ENCODE measurements at regions not wholly inside any gene's neighbourhood (a gene's known extent, or its start where the extent isn't known, plus 50 kb on each side); places are given as distances from the start of the nearest gene placed in this dataset.
"Not testable (repeated sequence)": the region's sequence is repeated elsewhere in the genome, so short reads cannot be mapped to it uniquely, and the experiment has no call there.

DNA sequence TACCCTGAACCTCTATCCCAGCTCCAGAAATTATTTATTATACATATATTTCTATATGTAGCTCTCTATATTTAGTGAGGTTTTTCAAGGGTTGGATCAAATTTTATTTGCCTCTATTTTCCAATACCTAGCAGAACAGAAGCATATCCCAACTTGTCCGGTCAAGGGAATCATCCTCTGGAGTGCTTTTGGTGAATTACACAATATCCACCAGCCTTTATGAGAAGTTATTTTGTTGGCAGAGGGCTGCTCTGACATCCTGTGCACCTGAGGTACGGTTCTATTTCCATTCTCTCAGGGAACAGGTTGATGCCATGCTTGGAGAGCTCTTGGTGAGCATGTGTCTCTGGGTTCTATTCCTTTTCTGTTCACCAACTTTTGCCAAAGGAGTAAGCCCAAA is 1056.4 kb downstream of the GALC start:
- no peak overlapping the region for H3K27ac ChIP-seq (ENCODE audit: low read length)
- no peaks in the 10 kb centered on the region for H3K36me3 ChIP-seq (ENCODE audit: control insufficient read depth, insufficient read depth, low read length)
- no CpG with 5 or more reads among the region's 2 CpGs for WGBS (ENCODE audit: insufficient coverage, low lambda C conversion rate)
- DNase-seq = no peak
- no peak overlapping the region for H3K4me3 ChIP-seq (ENCODE audit: low read length)
- H3K27me3 ChIP-seq (ENCODE audit: control insufficient read depth, insufficient read depth, low read length) = no peaks in the 10 kb centered on the region
- H3K4me1 ChIP-seq (ENCODE audit: control insufficient read depth, insufficient read depth, low read length) = no peaks in the 10 kb centered on the region
- no peaks in the 10 kb centered on the region for H3K9me3 ChIP-seq (ENCODE audit: control insufficient read depth, low read depth, low read length)

DNA sequence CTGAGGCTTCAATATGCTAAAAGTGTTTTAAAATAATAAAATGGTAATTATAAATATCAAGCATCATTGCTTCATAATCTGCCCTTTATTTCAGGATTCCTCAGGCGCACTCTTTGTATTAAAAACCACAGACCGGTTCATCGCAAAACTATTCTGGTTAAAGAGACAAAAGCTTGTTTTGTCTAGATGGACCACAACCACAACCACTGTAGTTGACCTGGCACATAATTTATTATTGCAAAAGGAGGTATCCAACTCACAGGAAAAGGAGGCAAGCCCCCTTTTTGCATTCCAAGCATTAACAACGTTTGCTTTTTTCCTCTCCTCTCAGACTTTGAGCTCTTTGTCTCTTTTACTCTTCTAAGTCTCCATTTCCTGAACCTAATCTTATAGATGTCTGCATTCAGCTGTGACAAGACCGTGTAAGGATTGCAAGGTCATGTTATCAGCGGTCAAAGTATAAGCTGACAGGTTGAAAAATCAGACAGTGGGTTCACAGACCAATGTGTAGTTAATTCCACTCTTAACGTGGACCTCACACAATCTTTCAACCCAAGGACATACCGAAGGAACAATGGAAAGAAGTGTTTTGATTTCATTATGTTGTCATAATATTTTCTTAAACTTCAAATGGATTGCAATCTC is 1057.6 kb downstream of the GALC start:
- no peaks in the 10 kb centered on the region for H3K36me3 ChIP-seq (ENCODE audit: control insufficient read depth, insufficient read depth, low read length)
- peak; percentile 49 to 81 for DNase-seq
- H3K4me3 ChIP-seq (ENCODE audit: low read length) = no peak overlapping the region
- H3K9me3 ChIP-seq (ENCODE audit: control insufficient read depth, low read depth, low read length) = no peaks in the 10 kb centered on the region
- H3K27me3 ChIP-seq (ENCODE audit: control insufficient read depth, insufficient read depth, low read length) = no peaks in the 10 kb centered on the region
- no peak overlapping the region for H3K27ac ChIP-seq (ENCODE audit: low read length)
- WGBS (ENCODE audit: insufficient coverage, low lambda C conversion rate) = 54% methylated on average over 4 of the region's 8 CpGs
- H3K4me1 ChIP-seq (ENCODE audit: control insufficient read depth, insufficient read depth, low read length) = no peaks in the 10 kb centered on the region

DNA sequence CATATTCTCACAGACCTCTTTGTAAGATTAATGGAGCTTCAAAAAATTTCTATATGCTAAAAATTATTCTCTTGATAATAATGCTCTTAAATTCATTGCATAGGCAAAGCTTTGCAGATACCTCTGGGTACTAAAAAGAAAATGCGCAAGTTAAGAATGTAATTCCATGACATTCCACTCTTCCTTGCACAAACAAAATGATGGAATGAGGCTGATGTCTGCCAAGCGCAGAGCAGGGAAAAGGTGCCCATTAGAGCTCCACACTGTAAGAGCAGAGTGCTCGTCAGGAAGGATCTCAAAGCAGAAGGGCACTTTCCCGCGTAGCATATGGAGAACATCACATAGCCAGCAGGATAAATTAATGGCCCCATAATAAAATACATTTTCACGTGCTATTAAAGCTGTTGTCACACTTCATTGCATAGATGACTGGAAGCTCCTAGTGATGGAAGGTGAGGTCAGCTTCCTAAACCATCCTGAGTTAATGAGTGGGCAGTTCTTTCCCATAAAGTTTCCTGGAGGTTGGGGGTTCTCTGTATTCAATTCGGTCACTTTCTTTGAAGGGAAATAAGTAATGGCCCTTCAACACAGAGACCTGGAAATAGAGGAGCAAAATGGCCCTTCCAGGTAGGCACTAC is 1058.9 kb downstream of the GALC start:
- H3K27ac ChIP-seq (ENCODE audit: low read length) = no peak overlapping the region
- no peak for DNase-seq
- H3K36me3 ChIP-seq (ENCODE audit: control insufficient read depth, insufficient read depth, low read length) = no peaks in the 10 kb centered on the region
- no peak overlapping the region for H3K4me3 ChIP-seq (ENCODE audit: low read length)
- H3K27me3 ChIP-seq (ENCODE audit: control insufficient read depth, insufficient read depth, low read length) = no peaks in the 10 kb centered on the region
- no peaks in the 10 kb centered on the region for H3K9me3 ChIP-seq (ENCODE audit: control insufficient read depth, low read depth, low read length)
- WGBS (ENCODE audit: insufficient coverage, low lambda C conversion rate) = 100% methylated on average over 3 of the region's 7 CpGs
- H3K4me1 ChIP-seq (ENCODE audit: control insufficient read depth, insufficient read depth, low read length) = no peaks in the 10 kb centered on the region

DNA sequence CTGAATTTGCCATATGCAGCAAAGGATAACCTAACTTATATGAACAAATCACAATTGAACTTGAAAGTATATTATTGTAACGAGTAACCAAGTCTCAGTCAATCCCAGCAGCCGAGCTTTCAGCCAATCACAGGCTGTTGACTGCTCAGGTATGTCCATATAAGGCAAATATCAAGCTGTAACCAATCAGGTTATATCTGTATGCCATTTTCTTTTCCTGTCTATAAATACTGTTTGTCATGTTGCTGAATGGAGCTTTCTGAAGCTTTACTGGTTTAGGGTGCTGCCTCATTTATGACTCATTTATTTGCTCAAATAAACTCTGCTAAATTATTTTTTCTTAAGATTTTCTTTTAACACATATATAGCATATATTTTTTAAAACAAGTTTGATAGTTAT is 1059.5 kb downstream of the GALC start:
- DNase-seq = no peak
- Histone ChIP-seq H3K9me3 (ENCODE audit: control insufficient read depth, low read depth, low read length) (no peaks in the 10 kb centered on the region), H3K4me1 (ENCODE audit: control insufficient read depth, insufficient read depth, low read length) (no peaks in the 10 kb centered on the region), H3K27ac (ENCODE audit: low read length) (no peak overlapping the region), H3K4me3 (ENCODE audit: low read length) (no peak overlapping the region), H3K36me3 (ENCODE audit: control insufficient read depth, insufficient read depth, low read length) (no peaks in the 10 kb centered on the region), H3K27me3 (ENCODE audit: control insufficient read depth, insufficient read depth, low read length) (no peaks in the 10 kb centered on the region)
- 100% methylated on average over 2 of the region's 2 CpGs for WGBS (ENCODE audit: insufficient coverage, low lambda C conversion rate)

DNA sequence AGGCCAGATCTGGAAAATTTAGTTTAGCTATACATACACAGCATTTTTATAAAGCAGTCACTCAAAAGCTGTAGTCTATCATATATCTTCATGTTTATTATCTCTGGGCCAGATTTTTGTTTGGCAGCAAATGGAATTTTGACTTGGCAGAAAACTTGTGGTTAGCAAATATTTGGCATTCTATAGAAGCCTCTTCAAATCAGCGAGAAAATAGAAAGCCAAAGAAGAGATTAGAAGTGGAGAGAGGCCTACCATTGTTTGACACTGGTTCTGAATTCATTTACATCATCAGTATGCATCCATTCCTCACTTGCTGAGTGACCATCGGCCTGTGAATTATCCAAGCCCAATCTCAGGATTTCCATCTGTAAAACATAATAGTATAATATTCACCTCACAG is 1077.6 kb downstream of the GALC start:
- no peak for DNase-seq
- no CpG with 5 or more reads among the region's 2 CpGs for WGBS (ENCODE audit: insufficient coverage, low lambda C conversion rate)
- H3K36me3 ChIP-seq (ENCODE audit: control insufficient read depth, insufficient read depth, low read length) = no peaks in the 10 kb centered on the region
- H3K9me3 ChIP-seq (ENCODE audit: control insufficient read depth, low read depth, low read length) = no peaks in the 10 kb centered on the region
- no peak overlapping the region for H3K4me3 ChIP-seq (ENCODE audit: low read length)
- no peaks in the 10 kb centered on the region for H3K27me3 ChIP-seq (ENCODE audit: control insufficient read depth, insufficient read depth, low read length)
- no peaks in the 10 kb centered on the region for H3K4me1 ChIP-seq (ENCODE audit: control insufficient read depth, insufficient read depth, low read length)
- no peak overlapping the region for H3K27ac ChIP-seq (ENCODE audit: low read length)

DNA sequence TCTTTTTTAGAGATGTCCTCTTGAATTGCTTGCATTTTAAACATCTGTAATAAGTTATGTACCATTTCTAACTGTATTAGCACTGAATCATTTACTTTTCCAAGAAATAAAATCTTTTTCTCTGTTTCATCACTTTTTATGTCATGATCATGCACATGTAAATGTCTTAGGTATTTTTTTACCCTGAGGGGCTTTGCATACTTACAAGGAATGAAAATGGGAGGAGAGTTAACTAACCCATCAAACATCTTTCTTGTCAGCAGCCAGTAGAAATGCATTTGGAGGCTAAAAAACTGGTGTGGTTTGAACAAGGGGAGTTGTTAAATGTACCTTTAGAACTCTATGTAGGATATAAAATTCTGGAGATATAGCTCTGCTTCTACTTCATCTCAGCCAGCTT is 1080.3 kb downstream of the GALC start:
- Histone ChIP-seq H3K36me3 (ENCODE audit: control insufficient read depth, insufficient read depth, low read length) (no peaks in the 10 kb centered on the region), H3K4me3 (ENCODE audit: low read length) (no peak overlapping the region), H3K9me3 (ENCODE audit: control insufficient read depth, low read depth, low read length) (no peaks in the 10 kb centered on the region), H3K27me3 (ENCODE audit: control insufficient read depth, insufficient read depth, low read length) (no peaks in the 10 kb centered on the region), H3K27ac (ENCODE audit: low read length) (no peak overlapping the region), H3K4me1 (ENCODE audit: control insufficient read depth, insufficient read depth, low read length) (no peaks in the 10 kb centered on the region)
- DNase-seq = no peak

DNA sequence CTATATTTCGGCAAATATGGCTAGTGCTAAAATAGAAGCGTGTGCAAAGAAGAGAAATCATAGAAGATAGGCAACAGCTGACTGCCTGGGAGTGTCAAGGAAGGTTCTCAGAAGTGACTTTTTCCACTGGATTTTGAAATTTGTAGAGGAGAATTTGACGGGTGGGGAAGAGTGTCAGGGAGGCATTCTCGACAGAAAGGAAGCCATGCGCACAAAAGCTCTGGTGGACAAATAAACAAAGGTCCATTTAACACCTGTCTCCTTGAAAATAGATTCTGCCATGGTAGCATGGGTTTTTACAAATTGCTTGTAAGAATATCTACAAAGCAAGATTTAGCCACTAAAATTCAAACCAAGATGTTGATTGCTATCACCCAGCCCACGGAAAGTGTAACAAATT is 1081.5 kb downstream of the GALC start:
- Histone ChIP-seq H3K27me3 (ENCODE audit: control insufficient read depth, insufficient read depth, low read length) (no peaks in the 10 kb centered on the region), H3K36me3 (ENCODE audit: control insufficient read depth, insufficient read depth, low read length) (no peaks in the 10 kb centered on the region), H3K9me3 (ENCODE audit: control insufficient read depth, low read depth, low read length) (no peaks in the 10 kb centered on the region), H3K4me3 (ENCODE audit: low read length) (no peak overlapping the region), H3K27ac (ENCODE audit: low read length) (no peak overlapping the region), H3K4me1 (ENCODE audit: control insufficient read depth, insufficient read depth, low read length) (no peaks in the 10 kb centered on the region)
- WGBS (ENCODE audit: insufficient coverage, low lambda C conversion rate) = 100% methylated on average over 1 of the region's 6 CpGs
- no peak for DNase-seq

DNA sequence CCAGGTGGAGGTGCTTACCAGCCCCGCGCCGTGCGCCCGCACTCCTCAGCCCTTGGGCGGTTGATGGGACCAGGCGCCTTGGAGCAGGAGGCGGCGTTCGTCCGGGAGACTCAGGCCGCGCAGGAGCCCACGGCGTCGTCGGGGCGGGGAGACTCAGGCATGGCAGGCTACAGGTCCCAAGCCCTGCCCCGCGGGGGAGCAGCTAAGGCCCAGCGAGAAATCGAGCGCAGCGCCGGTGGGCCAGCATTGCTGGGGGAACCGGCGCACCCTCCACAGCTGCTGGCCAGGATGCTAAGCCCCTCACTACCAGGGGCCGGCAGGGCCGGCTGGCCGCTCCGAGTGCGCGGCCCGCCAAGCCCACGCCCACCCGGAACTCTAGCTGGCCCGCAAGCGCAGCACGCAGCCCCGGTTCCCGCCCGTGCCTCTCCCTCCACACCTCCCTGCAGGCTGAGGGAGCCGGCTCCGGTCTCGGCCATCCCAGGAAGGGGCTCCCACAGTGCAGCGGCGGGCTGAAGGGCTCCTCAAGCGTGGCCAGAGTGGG is 1087.5 kb downstream of the GALC start:
- not testable (repeated sequence) for H3K27ac ChIP-seq (ENCODE audit: low read length); H3K4me1 ChIP-seq (ENCODE audit: control insufficient read depth, insufficient read depth, low read length); H3K36me3 ChIP-seq (ENCODE audit: control insufficient read depth, insufficient read depth, low read length); H3K27me3 ChIP-seq (ENCODE audit: control insufficient read depth, insufficient read depth, low read length); H3K4me3 ChIP-seq (ENCODE audit: low read length); DNase-seq; H3K9me3 ChIP-seq (ENCODE audit: control insufficient read depth, low read depth, low read length)
- WGBS (ENCODE audit: insufficient coverage, low lambda C conversion rate) = no CpG with 5 or more reads among the region's 48 CpGs

DNA sequence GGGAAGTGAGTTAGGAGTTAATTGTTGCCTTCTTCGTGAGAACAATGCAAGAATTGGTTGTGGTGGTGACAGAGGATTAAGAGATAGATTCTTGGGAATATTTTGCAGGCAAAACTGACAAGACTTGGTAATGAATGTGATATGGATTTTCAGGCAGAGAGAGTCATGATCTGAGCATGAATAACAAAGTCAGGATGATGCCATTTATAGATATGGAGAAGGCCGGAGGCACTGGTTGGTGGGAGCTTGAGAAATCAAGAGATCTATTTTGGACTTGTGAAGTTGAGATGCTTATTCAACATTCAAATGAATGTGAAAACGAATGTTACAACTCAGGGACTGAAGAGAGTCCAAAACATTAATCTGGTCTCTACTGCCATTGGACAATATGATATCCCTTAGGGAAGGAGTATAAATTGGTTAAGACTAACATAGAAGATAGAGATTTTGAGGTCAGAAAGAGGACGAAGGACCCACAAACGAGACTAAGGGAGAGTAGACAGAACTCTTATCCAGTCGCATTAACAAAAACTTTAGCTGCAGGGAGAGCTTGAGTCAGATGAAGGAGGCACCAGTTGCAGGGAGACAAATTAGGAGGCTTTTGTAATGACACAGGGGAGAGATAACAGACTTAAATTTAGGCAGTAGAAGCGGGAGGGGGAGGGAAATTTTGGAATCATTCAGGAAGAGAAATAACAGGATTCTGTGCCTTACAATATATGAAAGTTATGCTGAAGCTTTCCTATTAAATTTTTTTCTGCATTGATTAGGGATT is 1090.6 kb downstream of the GALC start:
- H3K27ac ChIP-seq (ENCODE audit: low read length) = no peak overlapping the region
- no peaks in the 10 kb centered on the region for H3K27me3 ChIP-seq (ENCODE audit: control insufficient read depth, insufficient read depth, low read length)
- DNase-seq = no peak
- H3K36me3 ChIP-seq (ENCODE audit: control insufficient read depth, insufficient read depth, low read length) = no peaks in the 10 kb centered on the region
- 86% methylated on average over 4 of the region's 7 CpGs for WGBS (ENCODE audit: insufficient coverage, low lambda C conversion rate)
- no peaks in the 10 kb centered on the region for H3K4me1 ChIP-seq (ENCODE audit: control insufficient read depth, insufficient read depth, low read length)
- H3K4me3 ChIP-seq (ENCODE audit: low read length) = no peak overlapping the region
- H3K9me3 ChIP-seq (ENCODE audit: control insufficient read depth, low read depth, low read length) = no peaks in the 10 kb centered on the region

DNA sequence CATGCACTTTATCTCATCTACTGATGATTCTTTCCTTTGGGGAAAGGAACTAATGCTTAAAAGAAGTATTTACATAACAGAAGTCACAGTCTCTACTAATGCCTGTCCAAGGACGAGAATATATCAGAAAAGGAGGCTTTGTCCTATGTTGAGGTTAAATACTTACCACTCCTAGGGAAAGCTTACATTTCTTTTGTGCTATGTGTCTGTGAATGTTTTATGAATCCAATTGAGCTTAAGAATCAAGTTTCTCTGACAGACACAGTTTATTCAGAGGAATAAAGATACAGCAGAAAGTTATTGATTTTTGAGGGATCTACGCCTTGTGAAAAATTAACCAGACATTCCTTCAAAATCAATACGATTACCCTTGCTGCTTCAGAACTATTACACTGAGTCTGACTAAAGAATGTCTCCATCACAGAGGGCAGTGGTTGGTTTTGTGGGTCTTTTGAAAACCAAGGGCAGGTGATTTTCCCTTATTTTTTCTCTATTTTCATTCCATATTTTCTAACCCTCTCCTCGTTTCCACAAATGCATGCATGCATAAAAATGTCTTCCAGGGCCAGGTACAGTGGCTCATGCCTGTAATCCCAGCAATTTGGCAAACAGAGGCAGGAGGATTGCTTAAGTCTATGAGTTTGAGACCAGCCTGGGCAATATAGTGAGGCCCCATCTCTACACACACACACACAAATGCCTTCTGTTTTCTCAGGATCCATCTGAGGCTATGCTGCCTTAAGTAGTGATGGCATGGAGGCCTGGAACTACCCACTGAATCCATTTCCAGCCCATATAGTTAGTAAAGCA is 1095.1 kb downstream of the GALC start:
- H3K27me3 ChIP-seq (ENCODE audit: control insufficient read depth, insufficient read depth, low read length) = no peaks in the 10 kb centered on the region
- no peaks in the 10 kb centered on the region for H3K4me1 ChIP-seq (ENCODE audit: control insufficient read depth, insufficient read depth, low read length)
- H3K9me3 ChIP-seq (ENCODE audit: control insufficient read depth, low read depth, low read length) = no peaks in the 10 kb centered on the region
- H3K36me3 ChIP-seq (ENCODE audit: control insufficient read depth, insufficient read depth, low read length) = no peaks in the 10 kb centered on the region
- 44% methylated on average over 4 of the region's 4 CpGs for WGBS (ENCODE audit: insufficient coverage, low lambda C conversion rate)
- H3K27ac ChIP-seq (ENCODE audit: low read length) = no peak overlapping the region
- no peak for DNase-seq
- no peak overlapping the region for H3K4me3 ChIP-seq (ENCODE audit: low read length)

All from large intestine (tissue), 3 donors.